IMR-90 (cell line): ENCODE measurements at regions not wholly inside any gene's neighbourhood (a gene's known extent, or its start where the extent isn't known, plus 50 kb on each side); places are given as distances from the start of the nearest gene placed in this dataset.

Source experiments
- ATAC-seq: fragments of 200-7000 bp; cut with Tn5 transposase; 2 replicates; pipeline ENCODE4 v1.9.1; 2020; ENCODE audit warnings: low read depth, mild to moderate bottlenecking, moderate library complexity
- BruUV-seq: library from RNA; stranded (reverse); fragments of 400-500 nt; replicated peaks from 2 replicates; lab custom pipeline; 2021; lab: Mats Ljungman, UMichigan
- CTCF ChIA-PET: fragments of 300-600 bp; formaldehyde crosslinking; extraction: SDS; loops from one replicate; lab custom pipeline; 2021; ENCODE audit warnings: antibody characterized with exemption; lab: Yijun Ruan, JAX
- POLR2A ChIA-PET: fragments of 300-600 bp; sonication (Branson Sonifier 250); formaldehyde crosslinking; loops from one replicate; lab custom pipeline; 2022; ENCODE audit warnings: antibody characterized with exemption; ENCODE audit not compliant: unreplicated experiment; lab: Charles Lee
- DNase-seq: peaks from one replicate; pipeline ENCODE4 v3.0.0; 2013
- H2AFZ ChIP-seq: replicated peaks from 2 replicates; pipeline ENCODE3; 2013; ENCODE audit warnings: low read length, mild to moderate bottlenecking; ENCODE audit not compliant: poor library complexity
- H2AK5ac ChIP-seq: 2 replicates; pipeline ENCODE4 v1.6.1; 2013; ENCODE audit warnings: low read depth, low read length, inconsistent platforms
- H2AK9ac ChIP-seq: replicated peaks from 2 replicates; pipeline ENCODE3; 2013; ENCODE audit warnings: mild to moderate bottlenecking, low read depth, low read length, moderate library complexity; ENCODE audit not compliant: poor library complexity
- H2BK120ac ChIP-seq: 2 replicates; pipeline ENCODE4 v1.6.1; 2013; ENCODE audit warnings: low read depth, low read length, inconsistent platforms
- H2BK15ac ChIP-seq: 3 replicates; pipeline ENCODE4 v1.6.1; 2013; ENCODE audit warnings: low read depth, low read length, inconsistent platforms
- H2BK20ac ChIP-seq: 2 replicates; pipeline ENCODE4 v1.6.1; 2013; ENCODE audit warnings: low read depth, mild to moderate bottlenecking, inconsistent platforms, low read length, moderate library complexity
- H2BK5ac ChIP-seq: 2 replicates; pipeline ENCODE4 v1.6.1; 2013; ENCODE audit warnings: mild to moderate bottlenecking, low read depth, low read length, inconsistent platforms; ENCODE audit not compliant: poor library complexity, severe bottlenecking
- H3K14ac ChIP-seq: replicated peaks from 2 replicates; pipeline ENCODE4 v1.6.1; 2013; ENCODE audit warnings: low read depth, low read length, inconsistent platforms
- H3K18ac ChIP-seq: 2 replicates; pipeline ENCODE4 v1.6.1; 2013; ENCODE audit warnings: low read depth, low read length, control low read depth
- H3K23ac ChIP-seq: 2 replicates; pipeline ENCODE4 v1.6.1; 2013; ENCODE audit warnings: low read depth, low read length, inconsistent platforms
- H3K27ac ChIP-seq: 2 replicates; pipeline ENCODE4 v1.5.1; 2013; ENCODE audit warnings: mild to moderate bottlenecking, control low read depth, low read length; ENCODE audit not compliant: insufficient read depth
- H3K27me3 ChIP-seq: 2 replicates; pipeline ENCODE4 v1.6.1; 2013; ENCODE audit warnings: low read length; ENCODE audit not compliant: control insufficient read depth, insufficient read depth
- H3K36me3 ChIP-seq: 2 replicates; pipeline ENCODE4 v1.6.1; 2013; ENCODE audit warnings: low read length, mixed read lengths; ENCODE audit not compliant: control insufficient read depth, insufficient read depth
- H3K4ac ChIP-seq: 2 replicates; pipeline ENCODE4 v1.6.1; 2013; ENCODE audit warnings: low read depth, low read length, inconsistent platforms
- H3K4me1 ChIP-seq: 2 replicates; pipeline ENCODE4 v1.6.1; 2013; ENCODE audit warnings: low read length, mixed read lengths; ENCODE audit not compliant: control insufficient read depth, insufficient read depth
- H3K4me2 ChIP-seq: 2 replicates; pipeline ENCODE4 v1.6.1; 2013; ENCODE audit warnings: low read depth, mild to moderate bottlenecking, control low read depth, low read length, moderate library complexity
- H3K4me3 ChIP-seq: 2 replicates; pipeline ENCODE4 v1.5.1; 2013; ENCODE audit warnings: low read depth, mild to moderate bottlenecking, control low read depth, low read length, moderate library complexity; ENCODE audit not compliant: insufficient read depth
- H3K56ac ChIP-seq: 2 replicates; pipeline ENCODE4 v1.6.1; 2013; ENCODE audit warnings: low read length, inconsistent platforms; ENCODE audit not compliant: insufficient read depth; ENCODE audit errors: extremely low read depth
- H3K79me1 ChIP-seq, 2 experiments: 2 replicates each; pipeline ENCODE4 v1.6.1; 2013; ENCODE audit warnings: low read length in 2 of 2, inconsistent platforms in 1 of 2, low read depth in 1 of 2
- H3K9ac ChIP-seq: 2 replicates; pipeline ENCODE4 v1.6.1; 2013; ENCODE audit warnings: low read depth, low read length, control low read depth
- H3K9me1 ChIP-seq: 2 replicates; pipeline ENCODE4 v1.6.1; 2013; ENCODE audit warnings: low read length, inconsistent platforms; ENCODE audit not compliant: insufficient read depth
- H3K9me3 ChIP-seq: 2 replicates; pipeline ENCODE4 v1.6.1; 2013; ENCODE audit warnings: low read length; ENCODE audit not compliant: control insufficient read depth, insufficient read depth
- H4K20me1 ChIP-seq: 2 replicates; pipeline ENCODE4 v1.6.1; 2013; ENCODE audit warnings: low read length, inconsistent platforms; ENCODE audit not compliant: insufficient read depth
- H4K5ac ChIP-seq: 2 replicates; pipeline ENCODE4 v1.6.1; 2013; ENCODE audit warnings: mild to moderate bottlenecking, low read depth, low read length, control low read depth
- H4K8ac ChIP-seq, 2 experiments: 2 replicates each; pipeline ENCODE4 v1.6.1; 2013; ENCODE audit warnings: low read depth in 2 of 2, low read length in 2 of 2, control low read depth in 1 of 2, inconsistent platforms in 1 of 2
- H4K91ac ChIP-seq: 2 replicates; pipeline ENCODE4 v1.6.1; 2013; ENCODE audit warnings: low read depth, low read length, inconsistent platforms; ENCODE audit not compliant: insufficient read depth
- CEBPB ChIP-seq: IDR thresholded peaks from 2 replicates; pipeline ENCODE4 v1.6.1; 2012; ENCODE audit warnings: low read depth, low read length, improper control_type of control experiment
- ELK1 ChIP-seq: fragments of 150-350 bp; IDR thresholded peaks from 2 replicates; pipeline ENCODE4 v1.6.1; 2016; ENCODE audit warnings: low read depth, mild to moderate bottlenecking, low read length, moderate library complexity, borderline replicate concordance
- MAFK ChIP-seq: IDR thresholded peaks from 2 replicates; pipeline ENCODE4 v1.6.1; 2012; ENCODE audit warnings: low read depth, low read length, improper control_type of control experiment
- MAZ ChIP-seq: IDR thresholded peaks from 2 replicates; pipeline ENCODE4 v1.6.1; 2012; ENCODE audit warnings: low read depth, mild to moderate bottlenecking, low read length, improper control_type of control experiment, moderate library complexity, borderline replicate concordance
- NFE2L2 ChIP-seq: fragments of 150-350 bp; IDR thresholded peaks from 2 replicates; pipeline ENCODE4 v1.6.1; 2016; ENCODE audit warnings: low read depth, mild to moderate bottlenecking, low read length
- RCOR1 ChIP-seq: IDR thresholded peaks from 2 replicates; pipeline ENCODE4 v1.6.1; 2012; ENCODE audit warnings: mild to moderate bottlenecking, low read length, improper control_type of control experiment; ENCODE audit not compliant: insufficient replicate concordance
- RFX5 ChIP-seq: IDR thresholded peaks from 2 replicates; pipeline ENCODE4 v1.8.0; 2012; ENCODE audit warnings: low read depth, mild to moderate bottlenecking, low read length, moderate library complexity
- WGBS, 2 experiments: methylation state at CpG; one replicate each; pipeline versions ENCODE4 v1.1.5 to v1.1.7; 2013; ENCODE audit warnings: missing lambda C conversion rate in 2 of 2; ENCODE audit not compliant: insufficient read length in 1 of 2; ENCODE audit errors: extremely low coverage in 2 of 2; 5-methylcytosine and 5-hydroxymethylcytosine counted together
- dilution Hi-C: fragments of 300-500 bp; cut with HindIII; formaldehyde crosslinking; loops from one replicate; pipeline ENCODE4 v1.14.3; 2018; ENCODE audit warnings: low sequenced_read_pairs; ENCODE audit not compliant: unreplicated experiment
- in situ Hi-C: fragments of 300-500 bp; cut with MboI; formaldehyde crosslinking; loops from 3 replicates; pipeline ENCODE4 v1.14.3; 2019; ENCODE audit warnings: low sequenced_read_pairs, inconsistent platforms, mixed read lengths
- intact Hi-C: fragments of 100-400 bp; cut with micrococcal nuclease; formaldehyde crosslinking; loops from 2 replicates; pipeline ENCODE4 v1.10.0; 2022
- TF ChIP-seq, protein P1 (sequence below): fragments of 150-350 bp; IDR thresholded peaks from 2 replicates; pipeline ENCODE4 v1.6.1; 2017; ENCODE audit warnings: mild to moderate bottlenecking, antibody characterized with exemption, low read length, low read depth

DNA sequence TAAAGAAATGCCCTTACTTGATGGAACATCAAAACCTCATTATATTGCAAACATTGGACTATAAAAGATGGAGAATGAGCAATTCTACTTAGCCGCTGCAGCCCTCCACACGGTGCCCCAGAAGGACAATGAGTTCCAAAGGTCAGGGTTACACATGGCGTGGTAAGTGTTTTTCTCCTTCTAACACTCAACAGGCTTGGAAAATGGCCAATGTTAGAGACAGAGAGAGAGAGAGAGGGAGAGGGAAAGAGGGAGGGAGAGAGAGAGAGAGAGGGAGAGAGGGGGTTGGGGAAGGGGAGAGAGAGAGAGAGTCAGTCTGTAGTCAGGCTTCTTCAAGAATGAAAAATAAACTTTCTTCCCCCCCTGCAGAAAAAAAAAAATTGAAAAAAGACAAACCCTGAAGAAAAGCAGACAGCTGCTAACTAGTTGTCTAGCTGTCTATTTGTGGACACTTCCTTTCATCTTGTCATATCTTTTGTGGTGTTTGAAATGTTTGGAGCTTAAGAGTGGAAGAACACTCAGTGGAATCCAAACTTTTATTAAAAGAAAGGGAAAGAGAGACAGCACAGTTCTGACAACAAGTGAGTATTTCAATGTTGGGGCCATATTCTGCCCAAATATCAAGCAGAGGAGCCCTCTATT, 324.8 kb downstream of the TMEM38B start:
- ChIA-PET CTCF (no interaction called here), POLR2A (no interaction called here)
- H4K20me1 ChIP-seq, result no peaks in the 10 kb centered on the region
- H3K18ac ChIP-seq, result no peak overlapping the region
- in situ Hi-C loops, result no loop called here
- H2BK120ac ChIP-seq, result no peak overlapping the region
- H3K36me3 ChIP-seq, result no peaks in the 10 kb centered on the region
- no peaks in the 10 kb centered on the region for H3K9me1 ChIP-seq
- no peak overlapping the region for H3K4ac ChIP-seq
- ATAC-seq (no peak), DNase-seq (no peak)
- no peak overlapping the region for H4K5ac ChIP-seq
- no peak overlapping the region for H4K91ac ChIP-seq
- no peak overlapping the region for H2AK9ac ChIP-seq
- TF ChIP-seq MAFK (no peak), MAZ (no peak), RFX5 (no peak), RCOR1 (no peak), NFE2L2 (no peak), ELK1 (no peak), CEBPB (no peak)
- TF ChIP-seq, protein P1, sequence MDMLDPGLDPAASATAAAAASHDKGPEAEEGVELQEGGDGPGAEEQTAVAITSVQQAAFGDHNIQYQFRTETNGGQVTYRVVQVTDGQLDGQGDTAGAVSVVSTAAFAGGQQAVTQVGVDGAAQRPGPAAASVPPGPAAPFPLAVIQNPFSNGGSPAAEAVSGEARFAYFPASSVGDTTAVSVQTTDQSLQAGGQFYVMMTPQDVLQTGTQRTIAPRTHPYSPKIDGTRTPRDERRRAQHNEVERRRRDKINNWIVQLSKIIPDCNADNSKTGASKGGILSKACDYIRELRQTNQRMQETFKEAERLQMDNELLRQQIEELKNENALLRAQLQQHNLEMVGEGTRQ, result no peak
- no peaks in the 10 kb centered on the region for H3K4me1 ChIP-seq
- WGBS, 2 experiments, result no CpG with 5 or more reads among the region's 3 CpGs
- H2BK5ac ChIP-seq, result no peak overlapping the region
- no peak overlapping the region for H2AFZ ChIP-seq
- dilution Hi-C loops, result no loop called here
- intact Hi-C loops, result no loop called here
- no TSS peak for BruUV-seq
- no peak overlapping the region for H2AK5ac ChIP-seq
- no peak overlapping the region for H3K14ac ChIP-seq
- H3K4me2 ChIP-seq, result no peak overlapping the region
- no peak overlapping the region for H3K4me3 ChIP-seq
- H3K23ac ChIP-seq, result no peak overlapping the region
- H3K9ac ChIP-seq, result no peak overlapping the region
- no peak overlapping the region for H2BK20ac ChIP-seq
- H3K79me1 ChIP-seq, result no peaks in the 10 kb centered on the region
- no peak overlapping the region for H3K27ac ChIP-seq
- H3K27me3 ChIP-seq, result no peaks in the 10 kb centered on the region
- no peak overlapping the region for H2BK15ac ChIP-seq
- H3K9me3 ChIP-seq, result peaks cover 3% of the 10 kb centered on the region; the same call in 1 of the 2 replicates
- H4K8ac ChIP-seq, result no peak overlapping the region
- H3K56ac ChIP-seq, result no peak overlapping the region
